Psoas muscle (tissue), 7 donors: ENCODE measurements at regions not wholly inside any gene's neighbourhood (a gene's known extent, or its start where the extent isn't known, plus 50 kb on each side); places are given as distances from the start of the nearest gene placed in this dataset.

Experiments
- ATAC-seq, 4 donors: fragments of 200-7000 bp; cut with Tn5 transposase; one replicate each; pipeline ENCODE4 v1.9.1; 2020; ENCODE audit warnings: moderate library complexity in 3 of 4, mild to moderate bottlenecking in 2 of 4
- DNase-seq, 2 donors: peaks; one replicate each; pipeline ENCODE4 v3.0.0-alpha.2; 2020
- H3K27ac ChIP-seq: fragments of 200-600 bp; one replicate; pipeline ENCODE4 v1.8.0; 2022
- H3K27me3 ChIP-seq, 3 donors: fragments of 200-600 bp in 1 of 3; one replicate each; pipeline versions ENCODE4 v1.6.1 to v1.8.0; 2013 to 2022; ENCODE audit warnings: low read length in 2 of 3, mild to moderate bottlenecking in 2 of 3, moderate library complexity in 1 of 3; ENCODE audit not compliant: insufficient read depth in 3 of 3
- H3K36me3 ChIP-seq, 2 donors: fragments of 200-600 bp in 1 of 2; one replicate each; pipeline versions ENCODE4 v1.6.1 to v1.8.0; 2013 to 2022; ENCODE audit warnings: low read depth in 1 of 2, mild to moderate bottlenecking in 1 of 2, moderate library complexity in 1 of 2; ENCODE audit not compliant: insufficient read depth in 1 of 2
- H3K4me1 ChIP-seq: fragments of 200-600 bp; one replicate; pipeline ENCODE4 v1.8.0; 2022
- H3K4me3 ChIP-seq: fragments of 200-600 bp; one replicate; pipeline ENCODE4 v1.8.0; 2022; ENCODE audit warnings: mild to moderate bottlenecking
- H3K9me3 ChIP-seq: fragments of 200-600 bp; one replicate; pipeline ENCODE4 v1.8.0; 2022
- WGBS, 3 donors: extraction: QIAGEN DNeasy Blood & Tissue Kit; methylation state at CpG; one replicate each; pipeline versions ENCODE4 v1.1.6 to v1.1.7; 2013; 5-methylcytosine and 5-hydroxymethylcytosine counted together
- intact Hi-C, 2 donors: fragments of 100-400 bp; cut with DNase I; formaldehyde crosslinking; loops; one replicate each; pipeline versions ENCODE4 v1.11.0 to v1.14.2; 2022
- TF ChIP-seq, protein P1 (sequence below): fragments of 200-600 bp; IDR thresholded peaks from one replicate; pipeline ENCODE4 v1.8.0; 2022; ENCODE audit warnings: antibody characterized with exemption
- donor health status: healthy with polysubstance abuse.
- donor health status: DM: no; HTN: no; CAD: no; lungs with moderate emphysema.
- donor health status: Bipolar disorder and iron deficiency.
- donor health status: healthy.
- donor health status: DM: yes; HTN: yes; CAD: no.
- donor health status: DM: no; HTN: no; CAD: no.
- donor health status: DM: yes; HTN: yes; CAD: no.

DNA sequence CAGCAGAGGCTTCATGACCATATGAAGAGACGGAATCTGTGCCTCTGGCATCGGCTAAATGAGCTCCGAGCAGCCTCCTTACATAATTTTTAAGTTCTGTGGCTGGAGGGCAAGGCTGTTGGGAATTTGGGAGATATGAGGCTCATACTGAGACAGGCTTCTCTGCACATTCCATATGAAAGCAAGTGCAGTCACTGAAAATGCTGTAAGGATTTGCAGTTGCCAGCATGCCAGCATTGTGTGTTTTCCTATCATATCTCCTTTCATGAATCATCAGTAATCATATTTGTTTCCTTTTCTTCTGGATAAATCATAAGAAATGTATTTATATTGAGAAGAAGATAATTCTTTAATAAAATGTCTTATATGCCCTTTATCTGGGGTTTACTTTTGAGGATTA, 775.4 kb downstream of the SEMA5A start:
- H3K9me3 ChIP-seq, result no peaks in the 10 kb centered on the region
- H3K27ac ChIP-seq, result no peak overlapping the region

DNA sequence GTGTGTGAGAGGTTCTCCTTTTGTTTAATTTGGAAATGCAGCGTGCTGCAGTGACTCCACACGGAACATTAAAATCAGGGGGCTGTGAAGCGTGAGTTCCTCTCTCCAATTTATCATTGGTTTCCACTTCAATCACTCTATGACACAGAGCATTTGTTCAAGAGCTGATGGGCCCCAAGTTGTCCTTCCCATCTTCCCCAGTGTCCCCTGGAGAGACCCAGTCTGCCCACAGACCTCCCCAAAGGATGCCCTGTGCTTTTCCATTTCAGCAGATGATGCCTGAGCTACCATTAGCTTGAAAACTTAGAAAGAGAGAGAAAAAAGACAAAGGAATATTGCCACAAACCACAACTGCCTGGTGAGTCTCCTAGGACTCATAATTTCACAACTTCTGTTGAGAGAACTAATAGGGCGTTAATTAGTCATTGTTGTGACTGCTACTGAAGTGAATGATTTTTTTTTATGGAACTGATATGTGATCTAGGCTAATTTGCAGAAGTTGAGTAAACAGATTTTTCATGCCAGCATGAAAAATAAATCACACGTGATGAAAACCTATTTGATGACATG, 772.7 kb downstream of the SEMA5A start:
- H3K27me3 ChIP-seq, result no peaks in the 10 kb centered on the region
- no peak overlapping the region for H3K4me3 ChIP-seq
- ATAC-seq (no peak), DNase-seq (no peak)
- intact Hi-C loops, result no loop called here
- H3K27ac ChIP-seq, result no peak overlapping the region
- TF ChIP-seq, protein P1, sequence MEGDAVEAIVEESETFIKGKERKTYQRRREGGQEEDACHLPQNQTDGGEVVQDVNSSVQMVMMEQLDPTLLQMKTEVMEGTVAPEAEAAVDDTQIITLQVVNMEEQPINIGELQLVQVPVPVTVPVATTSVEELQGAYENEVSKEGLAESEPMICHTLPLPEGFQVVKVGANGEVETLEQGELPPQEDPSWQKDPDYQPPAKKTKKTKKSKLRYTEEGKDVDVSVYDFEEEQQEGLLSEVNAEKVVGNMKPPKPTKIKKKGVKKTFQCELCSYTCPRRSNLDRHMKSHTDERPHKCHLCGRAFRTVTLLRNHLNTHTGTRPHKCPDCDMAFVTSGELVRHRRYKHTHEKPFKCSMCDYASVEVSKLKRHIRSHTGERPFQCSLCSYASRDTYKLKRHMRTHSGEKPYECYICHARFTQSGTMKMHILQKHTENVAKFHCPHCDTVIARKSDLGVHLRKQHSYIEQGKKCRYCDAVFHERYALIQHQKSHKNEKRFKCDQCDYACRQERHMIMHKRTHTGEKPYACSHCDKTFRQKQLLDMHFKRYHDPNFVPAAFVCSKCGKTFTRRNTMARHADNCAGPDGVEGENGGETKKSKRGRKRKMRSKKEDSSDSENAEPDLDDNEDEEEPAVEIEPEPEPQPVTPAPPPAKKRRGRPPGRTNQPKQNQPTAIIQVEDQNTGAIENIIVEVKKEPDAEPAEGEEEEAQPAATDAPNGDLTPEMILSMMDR, result no peak
- H3K9me3 ChIP-seq, result no peaks in the 10 kb centered on the region
- no peaks in the 10 kb centered on the region for H3K36me3 ChIP-seq
- 75 to 83% (median 75%) methylated on average over 5 of the region's 5 CpGs for WGBS, 3 donors
- H3K4me1 ChIP-seq, result no peaks in the 10 kb centered on the region

More for the DNA sequence above, 775.4 kb downstream of the SEMA5A start:
- WGBS, 3 donors, result 53 to 74% (median 67%) methylated on average over 3 of the region's 3 CpGs
- ATAC-seq (no peak), DNase-seq (no peak)
- Histone ChIP-seq H3K27me3 (no peaks in the 10 kb centered on the region), H3K4me1 (no peaks in the 10 kb centered on the region), H3K4me3 (no peak overlapping the region), H3K36me3 (no peaks in the 10 kb centered on the region)
- intact Hi-C loops, result no loop called here
- TF ChIP-seq, protein P1, result no peak

DNA sequence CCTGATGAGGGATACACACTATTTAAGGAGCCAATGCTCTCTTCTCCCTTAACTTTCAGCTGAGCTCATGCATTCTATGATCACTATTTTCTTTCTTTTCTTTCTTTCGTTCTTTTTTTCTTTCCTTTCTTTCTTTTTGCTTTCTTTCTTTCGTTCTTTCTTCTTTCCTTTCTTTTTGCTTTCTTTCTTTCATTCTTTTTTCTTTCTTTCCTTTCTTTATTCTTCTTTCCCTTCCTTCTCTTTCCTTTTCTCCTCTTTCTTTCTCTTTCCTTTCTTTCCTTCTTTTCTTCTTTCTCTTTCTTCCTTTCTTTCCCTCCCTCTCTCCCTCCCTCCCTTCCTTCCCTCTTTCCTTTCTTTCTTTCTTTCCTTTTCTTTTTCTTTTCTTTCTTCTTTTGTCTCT, 761.2 kb downstream of the SEMA5A start:
- TF ChIP-seq, protein P1, result no peak
- ATAC-seq (no peak), DNase-seq (no peak)
- Histone ChIP-seq H3K27ac (no peak overlapping the region), H3K36me3 (no peaks in the 10 kb centered on the region), H3K9me3 (no peaks in the 10 kb centered on the region), H3K4me3 (no peak overlapping the region), H3K4me1 (no peaks in the 10 kb centered on the region), H3K27me3 (no peaks in the 10 kb centered on the region)
- intact Hi-C loops, result no loop called here
- WGBS, 3 donors, result 69 to 85% (median 75%) methylated on average over 2 of the region's 2 CpGs

DNA sequence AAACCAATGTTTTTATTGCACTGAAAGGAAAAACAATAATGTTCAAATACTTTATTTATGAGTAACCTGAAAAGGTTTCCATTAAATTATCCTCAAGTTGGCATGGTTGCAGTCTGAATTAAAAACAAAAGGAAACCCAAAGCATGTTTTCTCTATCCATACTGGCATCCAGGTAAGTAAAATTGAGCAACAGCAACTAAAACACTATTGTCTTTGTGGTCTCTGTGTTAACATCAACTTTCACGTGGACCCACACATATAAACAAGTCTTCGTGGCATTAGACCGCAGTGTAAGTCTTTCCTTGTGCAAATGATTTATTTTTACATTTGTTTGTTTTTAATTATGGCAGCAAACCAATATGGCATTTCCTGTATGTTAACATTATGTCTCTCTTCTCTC, 757.6 kb downstream of the SEMA5A start:
- intact Hi-C loops, result no loop called here
- Histone ChIP-seq H3K4me3 (no peak overlapping the region), H3K9me3 (no peaks in the 10 kb centered on the region), H3K27ac (no peak overlapping the region), H3K36me3 (no peaks in the 10 kb centered on the region), H3K27me3 (no peaks in the 10 kb centered on the region), H3K4me1 (no peaks in the 10 kb centered on the region)
- 80 to 85% (median 80%) methylated on average over 3 of the region's 3 CpGs for WGBS, 3 donors
- DNase-seq (no peak), ATAC-seq (no peak)
- TF ChIP-seq, protein P1, result no peak

DNA sequence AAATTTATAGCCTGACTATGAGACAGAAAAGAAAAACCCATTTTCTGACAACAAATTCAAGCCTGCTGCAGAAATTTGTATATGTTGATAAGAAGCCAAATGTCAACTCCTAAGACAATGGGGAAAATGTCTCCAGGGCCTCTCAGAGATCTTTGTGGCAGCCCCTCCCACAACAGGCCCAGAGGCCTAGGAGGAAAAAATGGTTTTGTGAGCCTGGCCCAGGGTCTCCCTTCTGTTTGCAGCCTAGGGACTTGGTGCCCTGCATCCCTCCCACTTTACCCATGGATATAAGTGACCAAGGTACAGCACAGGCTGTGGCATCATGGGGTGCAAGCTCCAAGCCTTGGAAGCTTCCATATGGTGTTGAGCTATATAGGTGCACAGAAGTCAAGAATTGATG, 740.2 kb downstream of the SEMA5A start:
- H3K27ac ChIP-seq, result no peak overlapping the region
- no peaks in the 10 kb centered on the region for H3K4me1 ChIP-seq
- ATAC-seq, result no peak
- TF ChIP-seq, protein P1, result no peak
- no peak for DNase-seq
- H3K9me3 ChIP-seq, result peaks cover 16% of the 10 kb centered on the region
- intact Hi-C loops, result no loop called here
- H3K36me3 ChIP-seq, result no peaks in the 10 kb centered on the region
- no peak overlapping the region for H3K4me3 ChIP-seq
- H3K27me3 ChIP-seq, result no peaks in the 10 kb centered on the region
